H1 (cell line): ENCODE measurements at regions not wholly inside any gene's neighbourhood (a gene's known extent, or its start where the extent isn't known, plus 50 kb on each side); places are given as distances from the start of the nearest gene placed in this dataset.

ENCODE experiments used
- BACH1 ChIP-seq: IDR thresholded peaks from 2 replicates; pipeline ENCODE4 v1.6.1; 2012; ENCODE audit warnings: low read length, improper control_type of control experiment
- BRCA1 ChIP-seq: IDR thresholded peaks from 2 replicates; pipeline ENCODE4 v1.6.1; 2012; ENCODE audit warnings: low read depth, low read length, improper control_type of control experiment
- CBX8 ChIP-seq: fragments of 300-800, 300-1000 bp; sonication (generic); IDR thresholded peaks from 2 replicates; pipeline ENCODE4 v1.7.1; 2016; ENCODE audit warnings: low read depth, low read length, borderline replicate concordance
- CHD7 ChIP-seq: fragments of 300-600 bp; sonication (generic); IDR thresholded peaks from 2 replicates; pipeline ENCODE4 v1.7.1; 2012; ENCODE audit warnings: low read length, moderate library complexity, mild to moderate bottlenecking, inconsistent platforms; ENCODE audit not compliant: insufficient replicate concordance
- HDAC2 ChIP-seq, 2 experiments: fragments of 300-600 bp in 1 of 2; sonication (generic) in 1 of 2; IDR thresholded peaks; 2 replicates each; pipeline ENCODE4 v1.6.1; 2011 to 2012; ENCODE audit warnings: low read depth in 2 of 2, low read length in 2 of 2, mild to moderate bottlenecking in 2 of 2, moderate library complexity in 2 of 2, borderline replicate concordance in 1 of 2, inconsistent platforms in 1 of 2
- JUN ChIP-seq: IDR thresholded peaks from 2 replicates; pipeline ENCODE4 v1.6.1; 2011; ENCODE audit warnings: low read depth, mild to moderate bottlenecking, improper control_type of control experiment, low read length
- TF ChIP-seq, protein P1 (sequence below): IDR thresholded peaks from 2 replicates; pipeline ENCODE4 v1.6.1; 2011; ENCODE audit warnings: low read length, improper control_type of control experiment

DNA sequence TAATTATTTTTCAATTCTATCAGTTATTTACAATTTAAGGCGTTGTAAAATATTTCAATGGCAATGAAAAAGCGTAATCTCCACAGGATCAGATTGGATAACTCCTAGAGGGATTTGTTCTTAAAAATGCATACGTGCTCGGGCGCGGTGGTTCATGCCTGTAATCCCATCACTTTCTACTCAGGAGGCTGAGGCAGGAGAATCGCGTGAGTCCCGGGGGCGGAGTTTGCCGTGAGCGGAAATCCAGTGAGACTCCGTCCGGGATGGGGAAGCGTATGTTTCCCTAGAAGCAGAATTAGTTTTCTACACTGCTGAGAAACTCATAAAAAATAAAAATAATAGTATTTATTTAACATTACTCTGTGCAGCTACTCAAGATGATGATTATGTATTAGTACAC lies 917.8 kb upstream of the PCDH20 start (continued):
- no peak for TF ChIP-seq CHD7
- no peak for TF ChIP-seq CBX8
- TF ChIP-seq, protein P1, sequence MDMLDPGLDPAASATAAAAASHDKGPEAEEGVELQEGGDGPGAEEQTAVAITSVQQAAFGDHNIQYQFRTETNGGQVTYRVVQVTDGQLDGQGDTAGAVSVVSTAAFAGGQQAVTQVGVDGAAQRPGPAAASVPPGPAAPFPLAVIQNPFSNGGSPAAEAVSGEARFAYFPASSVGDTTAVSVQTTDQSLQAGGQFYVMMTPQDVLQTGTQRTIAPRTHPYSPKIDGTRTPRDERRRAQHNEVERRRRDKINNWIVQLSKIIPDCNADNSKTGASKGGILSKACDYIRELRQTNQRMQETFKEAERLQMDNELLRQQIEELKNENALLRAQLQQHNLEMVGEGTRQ, result no peak
- TF ChIP-seq HDAC2 (IDR thresholded peaks at IDR 0.05; ENCODE audit: borderline replicate concordance in 1 of 2, low read depth in 2 of 2, low read length in 2 of 2), result no peak
- TF ChIP-seq BRCA1, result no peak
- TF ChIP-seq JUN, result no peak
- TF ChIP-seq BACH1, result no peak
